Keratinocyte (primary cell): ENCODE measurements at regions not wholly inside any gene's neighbourhood (a gene's known extent, or its start where the extent isn't known, plus 50 kb on each side); places are given as distances from the start of the nearest gene placed in this dataset.

ENCODE experiments used
- EZH2 ChIP-seq: IDR thresholded peaks from one replicate; pipeline ENCODE4 v1.6.1; 2012; ENCODE audit warnings: inconsistent platforms, mild to moderate bottlenecking, low read length, moderate library complexity
- TF ChIP-seq, protein P1 (sequence below), 3 experiments: IDR thresholded peaks in 1 of 3; conservative IDR thresholded peaks in 1 of 3; optimal IDR thresholded peaks in 1 of 3; 2 replicates in 2 of 3; 3 replicates in 1 of 3; pipeline versions ENCODE3 to v1.5.1; 2011; ENCODE audit warnings: low read length in 3 of 3, mild to moderate bottlenecking in 3 of 3, moderate library complexity in 2 of 3, control low read depth in 1 of 3, inconsistent platforms in 1 of 3; ENCODE audit not compliant: insufficient read depth in 2 of 3; ENCODE audit errors: extremely low read depth in 1 of 3

DNA sequence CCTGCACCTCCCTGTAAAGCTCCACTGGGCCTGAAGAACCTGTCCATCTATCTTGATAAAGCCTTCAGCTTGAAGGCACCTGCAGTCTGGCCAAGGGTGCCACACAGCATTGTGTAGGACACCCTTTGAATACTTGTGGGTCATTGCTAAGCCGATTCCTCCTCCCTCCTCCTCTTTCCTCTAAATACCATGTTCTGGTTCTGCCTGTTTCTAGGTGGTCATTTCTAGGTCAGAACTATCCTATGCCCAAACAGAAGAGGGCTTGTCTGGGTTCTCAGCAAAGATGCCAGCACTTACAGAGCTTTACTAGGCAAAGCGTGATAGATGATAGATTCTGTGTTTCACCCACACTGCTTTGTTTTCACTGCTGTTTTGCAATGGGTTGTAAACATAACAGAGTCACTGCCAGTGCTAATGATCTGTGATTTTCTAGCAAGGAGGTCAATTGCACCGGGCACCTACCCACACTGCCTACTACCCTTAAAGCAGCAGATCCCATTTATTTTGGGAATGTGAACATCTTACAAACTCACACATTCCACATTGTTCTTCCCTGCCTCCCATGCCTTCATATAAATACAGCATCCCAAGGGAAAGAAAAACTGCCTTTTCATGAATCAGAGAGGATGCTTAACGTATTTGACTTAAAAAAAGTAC, 279.1 kb upstream of the PITRM1 start:
- TF ChIP-seq, protein P1, sequence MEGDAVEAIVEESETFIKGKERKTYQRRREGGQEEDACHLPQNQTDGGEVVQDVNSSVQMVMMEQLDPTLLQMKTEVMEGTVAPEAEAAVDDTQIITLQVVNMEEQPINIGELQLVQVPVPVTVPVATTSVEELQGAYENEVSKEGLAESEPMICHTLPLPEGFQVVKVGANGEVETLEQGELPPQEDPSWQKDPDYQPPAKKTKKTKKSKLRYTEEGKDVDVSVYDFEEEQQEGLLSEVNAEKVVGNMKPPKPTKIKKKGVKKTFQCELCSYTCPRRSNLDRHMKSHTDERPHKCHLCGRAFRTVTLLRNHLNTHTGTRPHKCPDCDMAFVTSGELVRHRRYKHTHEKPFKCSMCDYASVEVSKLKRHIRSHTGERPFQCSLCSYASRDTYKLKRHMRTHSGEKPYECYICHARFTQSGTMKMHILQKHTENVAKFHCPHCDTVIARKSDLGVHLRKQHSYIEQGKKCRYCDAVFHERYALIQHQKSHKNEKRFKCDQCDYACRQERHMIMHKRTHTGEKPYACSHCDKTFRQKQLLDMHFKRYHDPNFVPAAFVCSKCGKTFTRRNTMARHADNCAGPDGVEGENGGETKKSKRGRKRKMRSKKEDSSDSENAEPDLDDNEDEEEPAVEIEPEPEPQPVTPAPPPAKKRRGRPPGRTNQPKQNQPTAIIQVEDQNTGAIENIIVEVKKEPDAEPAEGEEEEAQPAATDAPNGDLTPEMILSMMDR (optimal IDR thresholded peaks at IDR 0.05 in 1 of 3, IDR thresholded peaks at IDR 0.05 in 1 of 3, conservative IDR thresholded peaks at IDR 0.05 in 1 of 3; ENCODE audit: extremely low read depth in 1 of 3, insufficient read depth in 2 of 3, low read length in 3 of 3): no peak
- no peak for TF ChIP-seq EZH2
